Astrocyte (in vitro differentiated cells and primary cell): ENCODE measurements at regions not wholly inside any gene's neighbourhood (a gene's known extent, or its start where the extent isn't known, plus 50 kb on each side); places are given as distances from the start of the nearest gene placed in this dataset.

Source experiments
- DNase-seq: peaks from one replicate; pipeline ENCODE4 v3.0.0-alpha.2; 2010; ENCODE audit warnings: low read depth
- FAIRE-seq: peaks from 2 replicates; lab custom pipeline; 2011; peaks lifted over from hg19 to GRCh38; lab: Jason Lieb, UNC
- H2AFZ ChIP-seq: 2 replicates; pipeline ENCODE4 v1.6.0; 2012; ENCODE audit warnings: low read depth, low read length, inconsistent platforms
- H3K27ac ChIP-seq: 2 replicates; pipeline ENCODE4 v1.5.1; 2011; ENCODE audit warnings: low read depth, low read length, inconsistent platforms
- H3K27me3 ChIP-seq: 2 replicates; pipeline ENCODE4 v1.6.0; 2011; ENCODE audit warnings: low read length, inconsistent platforms; ENCODE audit not compliant: insufficient read depth
- H3K36me3 ChIP-seq: 2 replicates; pipeline ENCODE4 v1.5.1; 2011; ENCODE audit warnings: low read length, inconsistent platforms; ENCODE audit not compliant: insufficient read depth
- H3K4me1 ChIP-seq: 2 replicates; pipeline ENCODE4 v1.5.1; 2011; ENCODE audit warnings: low read length, inconsistent platforms; ENCODE audit not compliant: insufficient read depth
- H3K4me2 ChIP-seq: 2 replicates; pipeline ENCODE4 v1.6.0; 2012; ENCODE audit warnings: low read length, inconsistent platforms
- H3K4me3 ChIP-seq: 2 replicates; pipeline ENCODE4 v1.5.1; 2011; ENCODE audit warnings: low read depth, mild to moderate bottlenecking, low read length, inconsistent platforms; ENCODE audit not compliant: insufficient read depth
- H3K79me2 ChIP-seq: 2 replicates; pipeline ENCODE4 v1.6.0; 2012; ENCODE audit warnings: mild to moderate bottlenecking, low read length, inconsistent platforms; ENCODE audit not compliant: insufficient read depth
- H3K9ac ChIP-seq: 2 replicates; pipeline ENCODE4 v1.6.0; 2012; ENCODE audit warnings: mild to moderate bottlenecking, low read length, inconsistent platforms
- H3K9me3 ChIP-seq: 2 replicates; pipeline ENCODE4 v1.5.1; 2012; ENCODE audit warnings: low read depth, mild to moderate bottlenecking, low read length, inconsistent platforms; ENCODE audit not compliant: insufficient read depth
- H4K20me1 ChIP-seq: 2 replicates; pipeline ENCODE4 v1.6.0; 2012; ENCODE audit warnings: low read length, inconsistent platforms; ENCODE audit not compliant: insufficient read depth
- H3K27ac Mint-ChIP-seq: one replicate; pipeline ENCODE4 v1.8.0; 2021; ENCODE audit warnings: mild to moderate bottlenecking, mixed read lengths; ENCODE audit not compliant: unreplicated experiment
- H3K27me3 Mint-ChIP-seq: one replicate; pipeline ENCODE4 v1.8.0; 2021; ENCODE audit warnings: low read depth, mixed read lengths; ENCODE audit not compliant: unreplicated experiment
- H3K36me3 Mint-ChIP-seq: one replicate; pipeline ENCODE4 v1.8.0; 2021; ENCODE audit warnings: low read depth, mixed read lengths; ENCODE audit not compliant: unreplicated experiment
- H3K4me1 Mint-ChIP-seq: one replicate; pipeline ENCODE4 v1.8.0; 2021; ENCODE audit warnings: low read depth, mixed read lengths; ENCODE audit not compliant: unreplicated experiment
- H3K4me3 Mint-ChIP-seq: one replicate; pipeline ENCODE4 v1.8.0; 2021; ENCODE audit warnings: mild to moderate bottlenecking, moderate library complexity, mixed read lengths; ENCODE audit not compliant: unreplicated experiment
- H3K9me3 Mint-ChIP-seq: one replicate; pipeline ENCODE4 v1.8.0; 2021; ENCODE audit warnings: mild to moderate bottlenecking, mixed read lengths; ENCODE audit not compliant: unreplicated experiment
- EZH2 ChIP-seq: IDR thresholded peaks from 2 replicates; pipeline ENCODE4 v1.6.1; 2012; ENCODE audit warnings: mild to moderate bottlenecking, low read length, inconsistent platforms; ENCODE audit not compliant: insufficient read depth
- TF ChIP-seq, protein P1 (sequence below): IDR thresholded peaks from 2 replicates; pipeline ENCODE4 v1.5.1; 2011; ENCODE audit warnings: low read depth, mild to moderate bottlenecking, inconsistent platforms, low read length, moderate library complexity; ENCODE audit not compliant: insufficient read depth

DNA sequence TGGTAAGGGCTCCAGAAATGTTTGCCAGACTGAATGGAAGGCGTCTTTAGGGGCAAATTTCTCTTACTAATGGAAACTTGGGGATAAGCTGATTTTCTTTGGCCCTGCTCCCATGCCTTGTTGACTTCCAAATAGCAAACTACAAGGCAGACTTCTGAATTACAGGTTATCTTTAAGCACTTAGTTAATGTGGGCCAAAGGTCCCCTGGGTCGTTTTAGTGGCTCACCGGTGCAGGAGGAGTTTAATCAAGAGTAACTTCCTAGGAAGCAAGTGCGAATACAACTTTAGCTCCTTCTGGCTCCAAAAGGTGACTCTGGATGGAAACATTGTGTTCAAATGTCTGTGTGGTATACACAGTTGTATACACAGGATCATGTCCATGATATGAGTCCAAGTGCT is 323.6 kb downstream of the SLITRK2 start:
- H3K27ac Mint-ChIP-seq = no peak overlapping the region
- no peak overlapping the region for H3K27ac ChIP-seq
- H3K4me3 ChIP-seq = no peak overlapping the region
- no peak overlapping the region for H3K4me3 Mint-ChIP-seq
- H3K9ac ChIP-seq = no peak overlapping the region
- FAIRE-seq (peak; percentile 39), DNase-seq (no peak)
- H3K27me3 ChIP-seq = no peaks in the 10 kb centered on the region
- TF ChIP-seq EZH2 = no peak
- TF ChIP-seq, protein P1, sequence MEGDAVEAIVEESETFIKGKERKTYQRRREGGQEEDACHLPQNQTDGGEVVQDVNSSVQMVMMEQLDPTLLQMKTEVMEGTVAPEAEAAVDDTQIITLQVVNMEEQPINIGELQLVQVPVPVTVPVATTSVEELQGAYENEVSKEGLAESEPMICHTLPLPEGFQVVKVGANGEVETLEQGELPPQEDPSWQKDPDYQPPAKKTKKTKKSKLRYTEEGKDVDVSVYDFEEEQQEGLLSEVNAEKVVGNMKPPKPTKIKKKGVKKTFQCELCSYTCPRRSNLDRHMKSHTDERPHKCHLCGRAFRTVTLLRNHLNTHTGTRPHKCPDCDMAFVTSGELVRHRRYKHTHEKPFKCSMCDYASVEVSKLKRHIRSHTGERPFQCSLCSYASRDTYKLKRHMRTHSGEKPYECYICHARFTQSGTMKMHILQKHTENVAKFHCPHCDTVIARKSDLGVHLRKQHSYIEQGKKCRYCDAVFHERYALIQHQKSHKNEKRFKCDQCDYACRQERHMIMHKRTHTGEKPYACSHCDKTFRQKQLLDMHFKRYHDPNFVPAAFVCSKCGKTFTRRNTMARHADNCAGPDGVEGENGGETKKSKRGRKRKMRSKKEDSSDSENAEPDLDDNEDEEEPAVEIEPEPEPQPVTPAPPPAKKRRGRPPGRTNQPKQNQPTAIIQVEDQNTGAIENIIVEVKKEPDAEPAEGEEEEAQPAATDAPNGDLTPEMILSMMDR = no peak
- H3K79me2 ChIP-seq = no peaks in the 10 kb centered on the region
- no peaks in the 10 kb centered on the region for H3K4me1 Mint-ChIP-seq
- H3K36me3 ChIP-seq = no peaks in the 10 kb centered on the region
- no peaks in the 10 kb centered on the region for H3K36me3 Mint-ChIP-seq
- no peaks in the 10 kb centered on the region for H3K9me3 Mint-ChIP-seq
- H3K4me2 ChIP-seq = no peak overlapping the region
- H4K20me1 ChIP-seq = no peaks in the 10 kb centered on the region
- no peaks in the 10 kb centered on the region for H3K27me3 Mint-ChIP-seq
- H3K4me1 ChIP-seq = no peaks in the 10 kb centered on the region
- H2AFZ ChIP-seq = no peak overlapping the region
- no peaks in the 10 kb centered on the region for H3K9me3 ChIP-seq

DNA sequence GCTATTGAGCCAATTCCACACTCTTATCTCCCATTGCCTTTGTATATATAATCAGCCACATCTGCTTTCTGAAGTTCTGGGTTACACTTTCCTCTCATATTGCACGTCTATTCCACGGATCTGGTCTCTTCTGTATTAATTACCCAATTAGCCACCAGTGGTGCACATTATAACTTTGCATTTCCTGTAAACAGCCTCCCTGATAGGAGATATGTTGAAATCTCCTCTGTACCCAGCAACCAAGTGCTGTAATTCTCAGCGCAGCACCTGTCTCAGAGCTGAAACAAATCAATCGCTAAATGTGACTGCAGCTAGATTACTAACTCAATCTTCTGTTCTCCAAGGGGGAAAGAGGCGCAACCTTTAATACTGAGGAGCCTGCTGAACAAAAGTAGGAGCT is 326.4 kb downstream of the SLITRK2 start:
- H3K4me3 Mint-ChIP-seq = no peak overlapping the region
- TF ChIP-seq, protein P1 = no peak
- no peak for TF ChIP-seq EZH2
- Histone ChIP-seq H2AFZ (no peak overlapping the region), H3K4me3 (no peak overlapping the region), H3K79me2 (no peaks in the 10 kb centered on the region), H3K9ac (no peak overlapping the region), H4K20me1 (no peaks in the 10 kb centered on the region), H3K36me3 (no peaks in the 10 kb centered on the region), H3K27ac (no peak overlapping the region), H3K4me2 (no peak overlapping the region), H3K27me3 (no peaks in the 10 kb centered on the region), H3K4me1 (no peaks in the 10 kb centered on the region), H3K9me3 (no peaks in the 10 kb centered on the region)
- H3K27me3 Mint-ChIP-seq = no peaks in the 10 kb centered on the region
- H3K27ac Mint-ChIP-seq = no peak overlapping the region
- H3K36me3 Mint-ChIP-seq = no peaks in the 10 kb centered on the region
- no peaks in the 10 kb centered on the region for H3K9me3 Mint-ChIP-seq
- DNase-seq = no peak
- FAIRE-seq = peak; percentile 9
- no peaks in the 10 kb centered on the region for H3K4me1 Mint-ChIP-seq

DNA sequence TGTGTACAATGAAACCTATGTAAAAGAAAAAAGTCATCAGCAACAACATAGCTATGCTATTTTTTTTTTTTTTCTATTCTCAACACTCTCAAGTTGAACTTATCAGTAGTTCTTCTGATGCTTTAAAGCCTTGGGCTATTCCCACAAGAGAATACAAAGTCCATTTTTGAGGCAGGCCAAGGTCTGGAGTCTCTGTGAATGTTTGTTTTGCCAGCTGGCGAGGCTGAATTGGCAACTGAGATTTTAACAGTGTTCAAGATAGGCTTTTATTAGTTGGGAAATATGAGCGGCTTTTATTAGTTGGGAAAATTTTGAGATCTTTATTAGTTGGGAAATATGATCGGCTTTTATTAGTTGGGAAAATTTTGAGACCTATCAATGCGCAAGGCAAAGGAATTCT is 336.6 kb downstream of the SLITRK2 start:
- no peak for DNase-seq
- Histone ChIP-seq H3K79me2 (no peaks in the 10 kb centered on the region), H3K4me1 (no peaks in the 10 kb centered on the region), H3K27me3 (no peaks in the 10 kb centered on the region), H3K36me3 (no peaks in the 10 kb centered on the region), H3K27ac (no peak overlapping the region), H3K4me2 (no peak overlapping the region), H3K9me3 (no peaks in the 10 kb centered on the region), H3K9ac (no peak overlapping the region), H4K20me1 (no peaks in the 10 kb centered on the region), H3K4me3 (no peak overlapping the region), H2AFZ (no peak overlapping the region)
- Mint-ChIP-seq H3K4me1 (no peaks in the 10 kb centered on the region), H3K4me3 (no peak overlapping the region), H3K27me3 (no peaks in the 10 kb centered on the region), H3K9me3 (peaks cover 2% of the 10 kb centered on the region), H3K27ac (no peak overlapping the region), H3K36me3 (no peaks in the 10 kb centered on the region)
- no peak for TF ChIP-seq EZH2
- TF ChIP-seq, protein P1 = no peak
- FAIRE-seq = no peak
